HAP-1 (cell line): ENCODE measurements at regions not wholly inside any gene's neighbourhood (a gene's known extent, or its start where the extent isn't known, plus 50 kb on each side); places are given as distances from the start of the nearest gene placed in this dataset.

Source experiments
- DNase-seq, 2 experiments: peaks; one replicate each; pipeline ENCODE4 v3.0.0-alpha.2; 2016 to 2020; ENCODE audit warnings: low spot score in 2 of 2
- H3K27me3 ChIP-seq: fragments of 250-450 bp; sonication (Bioruptor Pico); 2 replicates; pipeline ENCODE4 v1.5.1; 2020; ENCODE audit warnings: low read depth, mild to moderate bottlenecking, moderate library complexity
- H3K36me3 ChIP-seq: fragments of 250-450 bp; sonication (Bioruptor Pico); replicated peaks from 2 replicates; pipeline ENCODE4 v1.5.1; 2020; ENCODE audit warnings: mild to moderate bottlenecking
- H3K4me1 ChIP-seq: fragments of 250-450 bp; sonication (Bioruptor Pico); 2 replicates; pipeline ENCODE4 v1.5.1; 2020; ENCODE audit warnings: mild to moderate bottlenecking
- H3K4me3 ChIP-seq: fragments of 250-450 bp; sonication (Bioruptor Pico); 2 replicates; pipeline ENCODE4 v1.5.1; 2020; ENCODE audit warnings: mild to moderate bottlenecking, moderate library complexity
- H3K9me3 ChIP-seq: fragments of 250-450 bp; sonication (Bioruptor Pico); 2 replicates; pipeline ENCODE4 v1.5.1; 2020; ENCODE audit warnings: mild to moderate bottlenecking, moderate library complexity
- in situ Hi-C: fragments of 300-500 bp; cut with MboI; formaldehyde crosslinking; loops from 3 replicates; pipeline ENCODE4 v1.14.3; 2020; ENCODE audit warnings: low sequenced_read_pairs, inconsistent platforms, mixed read lengths

- no peaks in the 10 kb centered on the region for H3K9me3 ChIP-seq
- DNase-seq, result no peak
- no peaks in the 10 kb centered on the region for H3K4me1 ChIP-seq
- no peak overlapping the region for H3K4me3 ChIP-seq
- no peaks in the 10 kb centered on the region for H3K36me3 ChIP-seq
- H3K27me3 ChIP-seq, result peaks cover 3% of the 10 kb centered on the region; the same call in 1 of the 2 replicates
- in situ Hi-C loops, result no loop called here
Measured at GRCh38 chr6:14744212-14744556, 501.7 kb upstream of the JARID2 start.

DNA sequence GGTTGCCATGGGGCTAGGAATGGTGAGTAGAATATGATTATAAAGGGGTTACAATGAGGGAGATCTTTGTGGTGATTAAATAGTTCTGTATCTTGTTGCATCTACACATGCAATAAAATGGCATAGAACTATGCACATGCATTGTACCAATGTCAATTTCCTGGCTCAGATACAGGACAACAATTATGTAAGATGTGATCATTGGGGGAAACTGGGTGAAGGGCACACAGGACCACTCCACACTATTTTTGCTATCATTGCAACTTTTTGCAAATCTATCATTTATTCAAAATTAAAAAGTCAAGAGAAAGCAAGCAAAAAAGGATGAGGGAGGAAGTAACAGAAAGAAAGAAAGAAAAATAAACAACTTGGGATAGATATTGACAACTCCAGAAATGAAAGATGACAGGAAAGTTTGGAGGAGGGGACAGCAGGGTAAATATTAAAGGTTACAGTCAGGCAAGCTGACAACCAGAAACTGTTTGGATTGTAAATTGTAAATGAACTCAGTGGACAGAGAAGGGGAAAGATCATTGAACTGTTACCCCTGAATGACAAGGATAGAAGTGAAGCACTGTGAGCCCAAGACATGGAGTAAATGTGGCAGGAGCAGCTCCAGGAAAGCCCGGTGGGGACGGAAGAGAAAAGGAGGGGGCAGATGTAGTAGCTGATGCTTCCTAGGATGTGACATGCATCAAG lies 499.6 kb upstream of the JARID2 start:
- DNase-seq, result no peak
- H3K9me3 ChIP-seq, result no peaks in the 10 kb centered on the region
- in situ Hi-C loops, result no loop called here

DNA sequence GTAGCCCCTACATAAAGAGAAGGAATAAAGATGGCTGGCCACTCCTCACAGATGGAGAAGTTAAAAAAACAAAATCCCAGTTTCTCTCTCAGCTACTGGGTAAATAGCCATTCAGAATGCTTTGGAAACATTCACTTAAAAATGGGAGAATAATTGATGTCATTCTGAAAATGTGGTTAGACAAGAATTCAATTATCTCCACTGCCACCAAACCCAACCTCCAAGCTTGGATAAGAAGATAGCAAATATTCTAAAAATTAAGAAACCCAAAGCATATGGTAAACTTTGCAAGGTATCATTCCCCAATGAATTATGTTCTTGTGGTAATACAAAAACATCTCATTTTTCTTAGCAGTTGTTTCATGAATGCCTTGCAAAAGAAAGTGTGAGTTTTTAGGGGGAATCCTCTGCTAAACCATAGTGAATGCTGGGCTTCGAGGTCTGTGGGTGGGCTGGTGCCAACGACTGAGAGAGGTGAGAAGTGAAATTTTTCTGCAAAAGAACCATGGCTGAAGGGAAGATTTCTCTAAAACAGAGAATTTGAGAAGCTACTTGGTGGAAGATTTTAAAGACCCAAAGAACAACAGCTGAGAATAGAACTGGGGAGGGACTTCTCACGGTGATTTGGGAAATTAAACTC lies 497.9 kb upstream of the JARID2 start:
- peaks cover 3% of the 10 kb centered on the region; the same call in 1 of the 2 replicates for H3K27me3 ChIP-seq
- no peak for DNase-seq
- in situ Hi-C loops, result no loop called here
- H3K9me3 ChIP-seq, result no peaks in the 10 kb centered on the region
- H3K4me3 ChIP-seq, result no peak overlapping the region
- H3K36me3 ChIP-seq, result no peaks in the 10 kb centered on the region
- no peaks in the 10 kb centered on the region for H3K4me1 ChIP-seq

More for the DNA sequence above, 499.6 kb upstream of the JARID2 start:
- Histone ChIP-seq H3K4me3 (no peak overlapping the region), H3K27me3 (peaks cover 3% of the 10 kb centered on the region; the same call in 1 of the 2 replicates), H3K4me1 (no peaks in the 10 kb centered on the region), H3K36me3 (no peaks in the 10 kb centered on the region)

- no peak overlapping the region for H3K4me3 ChIP-seq
- no peaks in the 10 kb centered on the region for H3K36me3 ChIP-seq
- H3K9me3 ChIP-seq, result no peaks in the 10 kb centered on the region
- H3K4me1 ChIP-seq, result no peaks in the 10 kb centered on the region
- DNase-seq, result no peak
- in situ Hi-C loops, result no loop called here
- H3K27me3 ChIP-seq, result peaks cover 3% of the 10 kb centered on the region; the same call in 1 of the 2 replicates
Measured at GRCh38 chr6:14748679-14749078, 497.2 kb upstream of the JARID2 start.

GRCh38 chr6:14750059-14750661 lies 495.7 kb upstream of the JARID2 start:
- Histone ChIP-seq H3K27me3 (peaks cover 3% of the 10 kb centered on the region; the same call in 1 of the 2 replicates), H3K9me3 (no peaks in the 10 kb centered on the region), H3K36me3 (no peaks in the 10 kb centered on the region), H3K4me3 (no peak overlapping the region), H3K4me1 (no peaks in the 10 kb centered on the region)
- DNase-seq, result no peak
- in situ Hi-C loops, result no loop called here

DNA sequence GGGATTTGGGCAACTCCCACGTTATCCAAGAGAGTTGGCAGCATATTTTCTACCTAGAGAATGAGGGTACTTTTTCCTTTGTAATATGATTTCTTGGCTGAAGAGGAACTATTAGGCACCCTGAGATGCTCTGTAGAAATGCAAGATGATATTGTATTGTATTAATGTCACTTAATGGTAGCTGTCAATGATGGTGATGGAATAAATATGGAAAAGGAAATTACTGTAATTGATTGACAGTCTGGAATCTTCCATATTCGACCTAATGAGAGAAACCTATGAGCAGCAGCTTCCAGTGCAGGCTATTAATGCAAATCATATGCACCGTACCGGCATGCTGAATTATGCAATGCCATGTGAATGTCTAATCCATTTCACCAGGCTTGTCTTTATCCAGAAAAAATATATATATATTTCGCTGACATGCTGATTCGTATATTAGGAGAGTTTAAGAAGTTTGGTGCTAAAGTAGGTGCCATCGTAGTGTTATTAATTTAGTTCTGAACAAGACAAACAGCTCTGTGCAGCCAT lies 494.2 kb upstream of the JARID2 start:
- no peaks in the 10 kb centered on the region for H3K27me3 ChIP-seq
- no peaks in the 10 kb centered on the region for H3K9me3 ChIP-seq
- H3K4me3 ChIP-seq, result no peak overlapping the region
- in situ Hi-C loops, result no loop called here
- no peak for DNase-seq
- H3K4me1 ChIP-seq, result no peaks in the 10 kb centered on the region
- no peaks in the 10 kb centered on the region for H3K36me3 ChIP-seq

DNA sequence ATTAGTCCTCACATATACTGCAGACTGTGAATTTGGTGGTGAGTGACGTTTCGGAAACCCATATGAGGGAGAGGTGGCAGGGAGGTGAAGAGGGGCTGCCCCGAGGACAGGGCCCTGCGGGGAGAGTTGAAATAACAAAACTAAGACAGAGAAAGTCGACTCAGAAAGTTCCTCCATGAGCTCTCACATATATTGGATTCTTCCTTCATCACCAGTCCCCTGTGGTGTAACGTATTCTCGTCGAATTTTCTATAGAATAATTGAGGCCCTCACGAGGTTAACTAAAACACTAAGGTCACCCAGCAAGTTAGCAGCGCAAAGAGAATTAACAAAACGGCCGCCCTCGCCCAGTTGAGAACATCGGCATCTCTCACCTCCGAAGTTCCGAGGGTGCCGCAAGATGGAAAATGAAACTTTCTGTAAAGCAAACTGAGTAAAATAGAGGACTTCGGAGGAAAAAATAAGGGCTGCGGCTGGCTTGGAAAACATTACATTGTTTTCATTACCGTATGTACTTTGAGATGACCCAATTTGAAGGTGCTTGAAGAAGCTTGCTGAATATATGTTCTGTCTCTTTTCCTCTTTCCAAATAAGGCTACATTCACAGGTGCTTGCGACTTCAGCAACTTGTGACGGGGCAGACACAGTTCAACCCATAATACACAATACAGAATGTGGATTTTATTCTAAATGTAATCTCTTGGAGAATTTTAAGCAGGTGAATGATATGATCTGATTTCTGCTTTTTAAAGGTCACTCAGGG lies 490.9 kb upstream of the JARID2 start:
- in situ Hi-C loops, result no loop called here
- H3K4me3 ChIP-seq, result no peak overlapping the region
- H3K36me3 ChIP-seq, result no peaks in the 10 kb centered on the region
- no peak for DNase-seq
- H3K27me3 ChIP-seq, result no peaks in the 10 kb centered on the region
- no peaks in the 10 kb centered on the region for H3K9me3 ChIP-seq
- H3K4me1 ChIP-seq, result no peaks in the 10 kb centered on the region

GRCh38 chr6:14756340-14756739 lies 489.5 kb upstream of the JARID2 start:
- in situ Hi-C loops, result no loop called here
- Histone ChIP-seq H3K9me3 (no peaks in the 10 kb centered on the region), H3K27me3 (no peaks in the 10 kb centered on the region), H3K4me1 (no peaks in the 10 kb centered on the region), H3K4me3 (no peak overlapping the region), H3K36me3 (no peaks in the 10 kb centered on the region)
- no peak for DNase-seq

GRCh38 chr6:14757014-14757413 lies 488.9 kb upstream of the JARID2 start:
- in situ Hi-C loops, result no loop called here
- no peak for DNase-seq
- no peaks in the 10 kb centered on the region for H3K9me3 ChIP-seq
- no peak overlapping the region for H3K4me3 ChIP-seq
- H3K4me1 ChIP-seq, result no peaks in the 10 kb centered on the region
- no peaks in the 10 kb centered on the region for H3K27me3 ChIP-seq
- H3K36me3 ChIP-seq, result no peaks in the 10 kb centered on the region

DNA sequence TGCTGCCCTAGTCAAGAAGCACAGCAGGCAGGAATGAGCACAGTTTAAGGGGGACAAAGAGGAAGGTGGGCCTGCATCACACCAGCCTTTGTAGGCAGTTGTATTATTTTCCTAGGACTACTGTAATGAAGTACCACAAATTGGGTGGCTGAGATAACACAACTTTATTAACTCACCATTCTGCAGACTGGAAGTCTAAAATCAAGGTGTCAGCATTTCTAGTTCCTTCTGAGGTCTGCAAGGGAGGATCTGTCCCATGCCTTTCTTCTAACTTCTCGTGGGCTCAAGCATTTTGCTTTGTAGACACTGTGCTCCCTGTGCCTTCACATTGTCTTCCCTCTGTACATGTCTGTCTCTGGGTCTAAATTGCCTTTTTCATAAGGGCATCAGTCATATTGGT lies 488.5 kb upstream of the JARID2 start:
- DNase-seq, result no peak
- no peaks in the 10 kb centered on the region for H3K27me3 ChIP-seq
- no peak overlapping the region for H3K4me3 ChIP-seq
- H3K4me1 ChIP-seq, result no peaks in the 10 kb centered on the region
- no peaks in the 10 kb centered on the region for H3K36me3 ChIP-seq
- no peaks in the 10 kb centered on the region for H3K9me3 ChIP-seq
- in situ Hi-C loops, result no loop called here

DNA sequence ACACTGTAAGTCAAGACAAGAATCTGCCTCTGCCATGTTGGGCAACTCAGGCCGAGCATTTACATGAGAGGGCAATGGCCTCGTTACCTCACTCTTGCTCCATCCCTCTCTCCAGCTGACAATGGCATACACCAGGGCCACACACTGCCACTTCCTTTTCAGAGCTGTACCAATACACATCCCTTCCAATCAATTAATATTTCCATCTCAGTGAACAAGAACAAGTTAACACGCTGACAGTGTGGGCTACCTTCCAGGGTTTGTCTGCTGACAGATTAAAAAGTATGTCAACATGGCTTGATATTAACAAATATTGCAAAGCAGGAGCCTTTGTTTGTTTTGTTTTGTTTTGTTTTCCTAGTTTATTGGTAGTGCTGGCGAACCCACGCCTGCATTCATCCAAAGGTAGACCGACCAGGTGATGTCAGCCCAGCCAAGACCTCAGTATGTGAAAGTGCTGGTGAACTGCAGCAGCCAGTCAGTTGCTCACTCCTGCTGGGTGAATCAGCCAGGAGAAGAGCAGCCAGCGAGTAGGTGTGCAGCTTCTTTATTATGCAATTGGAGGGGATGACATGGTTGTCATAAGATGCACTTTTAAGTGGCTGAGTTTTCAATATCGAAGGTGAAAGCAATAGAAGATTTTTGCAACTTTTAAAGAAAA lies 487.3 kb upstream of the JARID2 start:
- no peaks in the 10 kb centered on the region for H3K9me3 ChIP-seq
- no peaks in the 10 kb centered on the region for H3K27me3 ChIP-seq
- DNase-seq, result no peak
- in situ Hi-C loops, result no loop called here
- H3K4me1 ChIP-seq, result peaks cover 8% of the 10 kb centered on the region
- H3K4me3 ChIP-seq, result no peak overlapping the region
- no peaks in the 10 kb centered on the region for H3K36me3 ChIP-seq

DNA sequence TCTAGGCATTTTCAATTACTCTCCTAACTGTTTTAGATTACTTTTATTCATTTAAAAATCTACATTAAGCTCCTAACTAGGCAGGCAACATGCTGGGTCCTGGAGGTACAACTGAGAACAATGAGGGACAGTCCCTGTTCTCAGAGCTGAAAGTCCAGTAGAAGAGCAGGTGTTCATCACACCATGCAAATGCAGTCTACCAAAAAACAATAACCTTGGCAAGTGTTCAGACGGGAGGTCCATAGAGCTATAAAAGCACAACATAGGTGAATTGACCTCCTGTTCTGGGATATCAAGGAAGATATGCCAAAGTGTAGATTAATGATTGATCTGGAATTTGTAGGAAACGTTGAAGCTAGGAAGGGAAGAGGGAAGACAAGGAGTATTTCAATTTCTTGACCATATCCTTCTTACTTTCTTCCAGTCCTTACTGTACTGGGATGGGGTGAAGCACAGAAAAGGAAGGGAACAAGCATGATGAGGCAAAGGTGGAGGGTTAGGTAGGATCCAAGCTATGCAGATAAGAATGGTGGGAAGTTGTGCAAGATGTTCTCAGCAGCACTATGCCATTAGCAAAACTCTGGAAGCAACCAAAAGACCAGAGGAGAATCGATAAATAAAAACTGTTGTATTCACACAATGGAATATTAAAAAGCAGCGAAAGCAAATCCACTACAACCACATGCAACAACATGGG lies 485.7 kb upstream of the JARID2 start:
- no peaks in the 10 kb centered on the region for H3K27me3 ChIP-seq
- no peak for DNase-seq
- no peaks in the 10 kb centered on the region for H3K36me3 ChIP-seq
- in situ Hi-C loops, result no loop called here
- peaks cover 11% of the 10 kb centered on the region for H3K4me1 ChIP-seq
- no peak overlapping the region for H3K4me3 ChIP-seq
- H3K9me3 ChIP-seq, result no peaks in the 10 kb centered on the region

GRCh38 chr6:14762077-14762476 lies 483.8 kb upstream of the JARID2 start:
- no peak for DNase-seq
- no peaks in the 10 kb centered on the region for H3K9me3 ChIP-seq
- H3K36me3 ChIP-seq, result no peaks in the 10 kb centered on the region
- H3K4me1 ChIP-seq, result peaks cover 12% of the 10 kb centered on the region
- H3K4me3 ChIP-seq, result no peak overlapping the region
- H3K27me3 ChIP-seq, result no peaks in the 10 kb centered on the region
- in situ Hi-C loops, result no loop called here
